ENCODE measurements at regions not wholly inside any gene's neighbourhood (a gene's known extent, or its start where the extent isn't known, plus 50 kb on each side); places are given as distances from the start of the nearest gene placed in this dataset.
"Not testable (repeated sequence)": the region's sequence is repeated elsewhere in the genome, so short reads cannot be mapped to it uniquely, and the experiment has no call there.

- Histone ChIP-seq H3K36me3 (ENCODE audit: control insufficient read depth in 2 of 2, extremely low read depth in 1 of 2, insufficient read depth in 2 of 2, low read length in 2 of 2) (no peaks in the 10 kb centered on the region), H3K4me1 (ENCODE audit: control insufficient read depth, extremely low read depth, insufficient read depth, low read length) (no peaks in the 10 kb centered on the region), H3K9me3 (ENCODE audit: control insufficient read depth, low read depth, low read length) (no peaks in the 10 kb centered on the region), H2AFZ (ENCODE audit: control insufficient read depth, low read length) (no peak overlapping the region), H3K4me2 (ENCODE audit: control insufficient read depth, extremely low read depth, insufficient read depth, low read depth, low read length) (no peak overlapping the region), H4K20me1 (ENCODE audit: control insufficient read depth, extremely low read depth, insufficient read depth, low read length) (no peaks in the 10 kb centered on the region), H3K27me3 (ENCODE audit: control insufficient read depth, extremely low read depth, insufficient read depth, low read length) (peaks cover 5% of the 10 kb centered on the region), H3K9me1 (ENCODE audit: control insufficient read depth, extremely low read depth, insufficient read depth, low read length) (no peaks in the 10 kb centered on the region), H3K27ac (ENCODE audit: control insufficient read depth, insufficient read depth, low read length) (no peak overlapping the region), H3K9ac (ENCODE audit: control insufficient read depth, extremely low read depth, insufficient read depth, low read length) (no peak overlapping the region), H3K4me3 (ENCODE audit: control insufficient read depth in 2 of 3, extremely low read depth in 1 of 3, insufficient read depth in 2 of 3, low read depth in 1 of 3, low read length in 3 of 3) (no peak overlapping the region), H3K79me2 (ENCODE audit: control insufficient read depth, insufficient read depth, low read length) (no peaks in the 10 kb centered on the region)
- no peak for DNase-seq (ENCODE audit: low read depth, low spot score)
- dilution Hi-C loops (cut with MboI; ENCODE audit: extremely low pct_ligation_motif_present, low sequenced_read_pairs): no loop called here
- no peak for FAIRE-seq
- TF ChIP-seq, protein P1, sequence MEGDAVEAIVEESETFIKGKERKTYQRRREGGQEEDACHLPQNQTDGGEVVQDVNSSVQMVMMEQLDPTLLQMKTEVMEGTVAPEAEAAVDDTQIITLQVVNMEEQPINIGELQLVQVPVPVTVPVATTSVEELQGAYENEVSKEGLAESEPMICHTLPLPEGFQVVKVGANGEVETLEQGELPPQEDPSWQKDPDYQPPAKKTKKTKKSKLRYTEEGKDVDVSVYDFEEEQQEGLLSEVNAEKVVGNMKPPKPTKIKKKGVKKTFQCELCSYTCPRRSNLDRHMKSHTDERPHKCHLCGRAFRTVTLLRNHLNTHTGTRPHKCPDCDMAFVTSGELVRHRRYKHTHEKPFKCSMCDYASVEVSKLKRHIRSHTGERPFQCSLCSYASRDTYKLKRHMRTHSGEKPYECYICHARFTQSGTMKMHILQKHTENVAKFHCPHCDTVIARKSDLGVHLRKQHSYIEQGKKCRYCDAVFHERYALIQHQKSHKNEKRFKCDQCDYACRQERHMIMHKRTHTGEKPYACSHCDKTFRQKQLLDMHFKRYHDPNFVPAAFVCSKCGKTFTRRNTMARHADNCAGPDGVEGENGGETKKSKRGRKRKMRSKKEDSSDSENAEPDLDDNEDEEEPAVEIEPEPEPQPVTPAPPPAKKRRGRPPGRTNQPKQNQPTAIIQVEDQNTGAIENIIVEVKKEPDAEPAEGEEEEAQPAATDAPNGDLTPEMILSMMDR (optimal IDR thresholded peaks at IDR 0.05 in 1 of 3, IDR thresholded peaks at IDR 0.05 in 1 of 3, conservative IDR thresholded peaks at IDR 0.05 in 1 of 3; ENCODE audit: extremely low read depth in 1 of 3, insufficient read depth in 2 of 3, low read length in 3 of 3): no peak
- TF ChIP-seq EZH2 (IDR thresholded peaks at IDR 0.05; ENCODE audit: low read length): no peak
Observed at GRCh38 chr21:32869459-32869858, 97.9 kb upstream of the PAXBP1 start.

DNA sequence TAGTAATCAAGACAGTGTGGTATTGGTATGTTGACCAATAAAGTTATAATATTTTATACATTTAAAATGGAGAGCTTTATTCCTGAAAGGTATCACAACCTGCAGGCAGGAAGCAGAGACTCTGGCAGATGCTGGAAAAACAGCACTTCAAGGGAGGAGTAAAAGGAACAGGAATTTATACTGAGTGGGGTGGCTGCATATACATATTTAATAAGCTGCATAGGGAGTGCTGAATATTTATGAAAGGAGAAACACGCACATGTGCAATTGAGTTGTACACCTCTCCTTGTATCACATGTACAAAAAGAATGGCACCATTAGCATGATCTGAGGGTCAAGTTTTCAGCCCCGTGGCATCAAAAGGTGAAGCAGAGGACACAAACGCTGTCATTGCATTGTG is 104.9 kb upstream of the PAXBP1 start:
- no peaks in the 10 kb centered on the region for H4K20me1 ChIP-seq (ENCODE audit: control insufficient read depth, extremely low read depth, insufficient read depth, low read length)
- H3K27ac ChIP-seq (ENCODE audit: control insufficient read depth, insufficient read depth, low read length): no peak overlapping the region
- H2AFZ ChIP-seq (ENCODE audit: control insufficient read depth, low read length): no peak overlapping the region
- dilution Hi-C loops (cut with MboI; ENCODE audit: extremely low pct_ligation_motif_present, low sequenced_read_pairs): no loop called here
- no peak for DNase-seq (ENCODE audit: low read depth, low spot score)
- H3K79me2 ChIP-seq (ENCODE audit: control insufficient read depth, insufficient read depth, low read length): no peaks in the 10 kb centered on the region
- H3K9me1 ChIP-seq (ENCODE audit: control insufficient read depth, extremely low read depth, insufficient read depth, low read length): no peaks in the 10 kb centered on the region
- no peaks in the 10 kb centered on the region for H3K4me1 ChIP-seq (ENCODE audit: control insufficient read depth, extremely low read depth, insufficient read depth, low read length)
- no peaks in the 10 kb centered on the region for H3K36me3 ChIP-seq (ENCODE audit: control insufficient read depth in 2 of 2, extremely low read depth in 1 of 2, insufficient read depth in 2 of 2, low read length in 2 of 2)
- no peaks in the 10 kb centered on the region for H3K9me3 ChIP-seq (ENCODE audit: control insufficient read depth, low read depth, low read length)
- FAIRE-seq: no peak
- H3K9ac ChIP-seq (ENCODE audit: control insufficient read depth, extremely low read depth, insufficient read depth, low read length): no peak overlapping the region
- TF ChIP-seq, protein P1 (optimal IDR thresholded peaks at IDR 0.05 in 1 of 3, IDR thresholded peaks at IDR 0.05 in 1 of 3, conservative IDR thresholded peaks at IDR 0.05 in 1 of 3; ENCODE audit: extremely low read depth in 1 of 3, insufficient read depth in 2 of 3, low read length in 3 of 3): no peak
- TF ChIP-seq EZH2 (IDR thresholded peaks at IDR 0.05; ENCODE audit: low read length): no peak
- H3K4me3 ChIP-seq (ENCODE audit: control insufficient read depth in 2 of 3, extremely low read depth in 1 of 3, insufficient read depth in 2 of 3, low read depth in 1 of 3, low read length in 3 of 3): no peak overlapping the region
- H3K4me2 ChIP-seq (ENCODE audit: control insufficient read depth, extremely low read depth, insufficient read depth, low read depth, low read length): no peak overlapping the region
- no peaks in the 10 kb centered on the region for H3K27me3 ChIP-seq (ENCODE audit: control insufficient read depth, extremely low read depth, insufficient read depth, low read length)

DNA sequence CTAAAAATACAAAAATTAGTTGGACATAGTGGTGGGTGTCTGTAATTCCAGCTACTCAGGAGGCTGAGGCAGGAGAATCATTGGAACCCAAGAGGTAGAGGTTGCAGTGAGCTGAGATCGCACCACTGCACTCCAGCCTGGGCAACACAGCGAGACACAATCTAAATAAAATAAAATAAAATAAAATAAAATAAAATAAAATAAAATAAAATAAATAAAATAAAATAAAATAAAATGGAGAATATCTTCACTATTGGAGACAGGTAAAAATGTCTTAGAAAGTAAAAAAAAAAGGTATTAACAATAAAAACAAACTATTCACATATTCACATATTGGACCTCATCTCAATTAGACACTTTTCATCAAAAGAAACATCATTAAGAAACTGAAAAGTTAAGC is 106.3 kb upstream of the PAXBP1 start:
- H3K27ac ChIP-seq (ENCODE audit: control insufficient read depth, insufficient read depth, low read length); H3K4me3 ChIP-seq (ENCODE audit: control insufficient read depth in 2 of 3, extremely low read depth in 1 of 3, insufficient read depth in 2 of 3, low read depth in 1 of 3, low read length in 3 of 3); H3K27me3 ChIP-seq (ENCODE audit: control insufficient read depth, extremely low read depth, insufficient read depth, low read length); H3K9ac ChIP-seq (ENCODE audit: control insufficient read depth, extremely low read depth, insufficient read depth, low read length); H3K9me3 ChIP-seq (ENCODE audit: control insufficient read depth, low read depth, low read length); H3K79me2 ChIP-seq (ENCODE audit: control insufficient read depth, insufficient read depth, low read length); H3K4me1 ChIP-seq (ENCODE audit: control insufficient read depth, extremely low read depth, insufficient read depth, low read length); dilution Hi-C loops (cut with MboI; ENCODE audit: extremely low pct_ligation_motif_present, low sequenced_read_pairs); H3K4me2 ChIP-seq (ENCODE audit: control insufficient read depth, extremely low read depth, insufficient read depth, low read depth, low read length); DNase-seq (ENCODE audit: low read depth, low spot score); H3K36me3 ChIP-seq (ENCODE audit: control insufficient read depth in 2 of 2, extremely low read depth in 1 of 2, insufficient read depth in 2 of 2, low read length in 2 of 2); FAIRE-seq; H2AFZ ChIP-seq (ENCODE audit: control insufficient read depth, low read length); H3K9me1 ChIP-seq (ENCODE audit: control insufficient read depth, extremely low read depth, insufficient read depth, low read length); H4K20me1 ChIP-seq (ENCODE audit: control insufficient read depth, extremely low read depth, insufficient read depth, low read length): not testable (repeated sequence)

Data from keratinocyte (primary cell).